ENCODE measurements at regions not wholly inside any gene's neighbourhood (a gene's known extent, or its start where the extent isn't known, plus 50 kb on each side); places are given as distances from the start of the nearest gene placed in this dataset.

DNA sequence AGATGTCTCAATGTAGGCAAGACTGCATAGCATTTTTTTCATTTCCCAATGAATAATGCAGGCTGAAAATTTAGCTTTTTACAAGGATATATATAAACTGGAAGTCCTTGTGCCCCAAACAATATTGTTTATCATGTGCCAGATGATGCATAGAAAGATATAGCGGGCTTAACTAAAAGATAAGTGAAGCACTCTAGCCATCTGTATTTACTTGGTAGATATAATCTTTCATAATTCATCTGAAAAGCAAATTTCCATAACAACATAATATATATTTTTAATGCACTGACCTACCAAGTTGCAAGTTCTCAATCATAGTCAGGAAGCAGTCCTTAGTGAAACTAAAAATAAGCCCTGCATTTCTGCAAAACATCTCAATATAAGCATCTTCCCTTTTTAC lies 653.3 kb downstream of the NLGN4X start:
- Histone ChIP-seq H2AFZ (ENCODE audit: low read depth, low read length) (no peak overlapping the region), H3K27ac (ENCODE audit: extremely low read depth, low read depth, low read length) (no peak overlapping the region), H3K9me3 (replicated peaks; ENCODE audit: control insufficient read depth, insufficient read depth, low read depth, low read length) (no peaks in the 10 kb centered on the region), H3K9me1 (ENCODE audit: control insufficient read depth, insufficient read depth, low read length) (no peaks in the 10 kb centered on the region), H3K79me2 (ENCODE audit: control insufficient read depth, insufficient read depth, low read length) (no peaks in the 10 kb centered on the region), H3K4me2 (ENCODE audit: insufficient read depth, low read length) (no peak overlapping the region), H3K27me3 (ENCODE audit: control insufficient read depth in 2 of 2, insufficient read depth in 2 of 2, low read length in 2 of 2) (no peaks in the 10 kb centered on the region), H3K4me1 (replicated peaks in 1 of 2; ENCODE audit: control insufficient read depth in 2 of 2, insufficient read depth in 2 of 2, low read length in 2 of 2) (no peaks in the 10 kb centered on the region), H3K9ac (ENCODE audit: insufficient read depth in 1 of 2, low read depth in 2 of 2, low read length in 2 of 2) (no peak overlapping the region), H3K4me3 (no peak overlapping the region), H3K36me3 (ENCODE audit: control insufficient read depth, insufficient read depth, low read length) (no peaks in the 10 kb centered on the region), H4K20me1 (replicated peaks; ENCODE audit: control insufficient read depth, insufficient read depth, low read length) (no peaks in the 10 kb centered on the region)
- ChIA-PET POLR2A (no interaction called here), CTCF (ENCODE audit: low intra/inter-chr PET ratio) (no interaction called here)
- ATAC-seq (no peak), FAIRE-seq (no peak), DNase-seq (ENCODE audit: extremely low read depth in 1 of 4, low spot score in 3 of 4) (no peak)
- in situ Hi-C loops (cut with MboI), result no loop called here
- 0% methylated on average over 1 of the region's 1 CpG for WGBS (ENCODE audit: insufficient coverage, low coverage, missing lambda C conversion rate)
- no TSS peak for BruUV-seq (replicated peaks)
- TF ChIP-seq, protein P1, sequence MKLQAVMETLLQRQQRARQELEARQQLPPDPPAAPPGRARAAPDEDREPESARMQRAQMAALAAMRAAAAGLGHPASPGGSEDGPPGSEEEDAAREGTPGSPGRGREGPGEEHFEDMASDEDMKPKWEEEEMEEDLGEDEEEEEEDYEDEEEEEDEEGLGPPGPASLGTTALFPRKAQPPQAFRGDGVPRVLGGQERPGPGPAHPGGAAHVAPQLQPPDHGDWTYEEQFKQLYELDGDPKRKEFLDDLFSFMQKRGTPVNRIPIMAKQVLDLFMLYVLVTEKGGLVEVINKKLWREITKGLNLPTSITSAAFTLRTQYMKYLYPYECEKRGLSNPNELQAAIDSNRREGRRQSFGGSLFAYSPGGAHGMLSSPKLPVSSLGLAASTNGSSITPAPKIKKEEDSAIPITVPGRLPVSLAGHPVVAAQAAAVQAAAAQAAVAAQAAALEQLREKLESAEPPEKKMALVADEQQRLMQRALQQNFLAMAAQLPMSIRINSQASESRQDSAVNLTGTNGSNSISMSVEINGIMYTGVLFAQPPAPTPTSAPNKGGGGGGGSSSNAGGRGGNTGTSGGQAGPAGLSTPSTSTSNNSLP (IDR thresholded peaks at IDR 0.05; ENCODE audit: borderline replicate concordance, low read depth, low read length), result no peak
- TF ChIP-seq RFX1 (IDR thresholded peaks at IDR 0.05) (no peak), MCM2 (IDR thresholded peaks at IDR 0.05; ENCODE audit: low read depth) (no peak), UBTF (IDR thresholded peaks at IDR 0.05; ENCODE audit: borderline replicate concordance in 1 of 2, low read depth in 2 of 2, low read length in 2 of 2) (no peak), ZKSCAN1 (IDR thresholded peaks at IDR 0.05; ENCODE audit: low read depth, low read length) (no peak), POLR2G (IDR thresholded peaks at IDR 0.05; ENCODE audit: low read depth, low read length) (no peak)
- TF ChIP-seq, protein P2, sequence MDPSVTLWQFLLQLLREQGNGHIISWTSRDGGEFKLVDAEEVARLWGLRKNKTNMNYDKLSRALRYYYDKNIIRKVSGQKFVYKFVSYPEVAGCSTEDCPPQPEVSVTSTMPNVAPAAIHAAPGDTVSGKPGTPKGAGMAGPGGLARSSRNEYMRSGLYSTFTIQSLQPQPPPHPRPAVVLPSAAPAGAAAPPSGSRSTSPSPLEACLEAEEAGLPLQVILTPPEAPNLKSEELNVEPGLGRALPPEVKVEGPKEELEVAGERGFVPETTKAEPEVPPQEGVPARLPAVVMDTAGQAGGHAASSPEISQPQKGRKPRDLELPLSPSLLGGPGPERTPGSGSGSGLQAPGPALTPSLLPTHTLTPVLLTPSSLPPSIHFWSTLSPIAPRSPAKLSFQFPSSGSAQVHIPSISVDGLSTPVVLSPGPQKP (CRISPR knock-in tag; IDR thresholded peaks at IDR 0.05), result no peak
- intact Hi-C loops (cut with micrococcal nuclease), result no loop called here
